Kidney epithelial cell (primary cell): ENCODE measurements at regions not wholly inside any gene's neighbourhood (a gene's known extent, or its start where the extent isn't known, plus 50 kb on each side); places are given as distances from the start of the nearest gene placed in this dataset.

Experiments
- DNase-seq: peaks from one replicate; pipeline ENCODE4 v3.0.0-alpha.2; 2010; ENCODE audit warnings: low read depth
- H3K27me3 ChIP-seq: 2 replicates; pipeline ENCODE4 v1.6.0; 2011; ENCODE audit warnings: low read length; ENCODE audit not compliant: control insufficient read depth, insufficient read depth
- H3K36me3 ChIP-seq: 2 replicates; pipeline ENCODE4 v1.5.1; 2011; ENCODE audit warnings: low read length; ENCODE audit not compliant: control insufficient read depth, insufficient read depth
- H3K4me3 ChIP-seq: 2 replicates; pipeline ENCODE4 v1.5.1; 2011; ENCODE audit warnings: low read depth, mild to moderate bottlenecking, control low read depth, low read length
- TF ChIP-seq, protein P1 (sequence below): IDR thresholded peaks from 2 replicates; pipeline ENCODE4 v1.5.1; 2011; ENCODE audit warnings: mild to moderate bottlenecking, moderate library complexity, low read length, control low read depth, inconsistent platforms; ENCODE audit not compliant: insufficient read depth, poor library complexity, severe bottlenecking

DNA sequence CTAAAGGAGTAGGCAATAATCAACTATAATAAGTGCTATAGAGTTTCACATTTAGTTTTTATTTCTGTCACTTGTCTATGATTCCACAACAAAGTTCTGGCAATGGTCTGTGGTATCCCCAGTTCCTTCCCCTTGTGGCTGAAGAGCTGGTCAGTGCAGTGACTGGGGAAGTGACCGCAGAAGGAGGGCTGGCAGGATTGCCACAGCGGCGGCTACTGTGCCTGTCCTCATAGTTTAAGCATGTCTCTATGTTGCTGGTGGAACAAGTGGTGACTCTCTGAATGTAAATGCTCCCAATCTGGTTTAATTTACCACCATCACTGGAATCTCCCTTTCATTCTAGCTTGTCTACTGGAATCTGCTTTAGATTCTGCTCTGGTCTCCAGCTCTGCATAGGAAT lies 170.6 kb upstream of the GK2 start:
- Histone ChIP-seq H3K36me3 (no peaks in the 10 kb centered on the region), H3K4me3 (no peak overlapping the region), H3K27me3 (no peaks in the 10 kb centered on the region)
- TF ChIP-seq, protein P1, sequence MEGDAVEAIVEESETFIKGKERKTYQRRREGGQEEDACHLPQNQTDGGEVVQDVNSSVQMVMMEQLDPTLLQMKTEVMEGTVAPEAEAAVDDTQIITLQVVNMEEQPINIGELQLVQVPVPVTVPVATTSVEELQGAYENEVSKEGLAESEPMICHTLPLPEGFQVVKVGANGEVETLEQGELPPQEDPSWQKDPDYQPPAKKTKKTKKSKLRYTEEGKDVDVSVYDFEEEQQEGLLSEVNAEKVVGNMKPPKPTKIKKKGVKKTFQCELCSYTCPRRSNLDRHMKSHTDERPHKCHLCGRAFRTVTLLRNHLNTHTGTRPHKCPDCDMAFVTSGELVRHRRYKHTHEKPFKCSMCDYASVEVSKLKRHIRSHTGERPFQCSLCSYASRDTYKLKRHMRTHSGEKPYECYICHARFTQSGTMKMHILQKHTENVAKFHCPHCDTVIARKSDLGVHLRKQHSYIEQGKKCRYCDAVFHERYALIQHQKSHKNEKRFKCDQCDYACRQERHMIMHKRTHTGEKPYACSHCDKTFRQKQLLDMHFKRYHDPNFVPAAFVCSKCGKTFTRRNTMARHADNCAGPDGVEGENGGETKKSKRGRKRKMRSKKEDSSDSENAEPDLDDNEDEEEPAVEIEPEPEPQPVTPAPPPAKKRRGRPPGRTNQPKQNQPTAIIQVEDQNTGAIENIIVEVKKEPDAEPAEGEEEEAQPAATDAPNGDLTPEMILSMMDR, result no peak
- DNase-seq, result no peak

DNA sequence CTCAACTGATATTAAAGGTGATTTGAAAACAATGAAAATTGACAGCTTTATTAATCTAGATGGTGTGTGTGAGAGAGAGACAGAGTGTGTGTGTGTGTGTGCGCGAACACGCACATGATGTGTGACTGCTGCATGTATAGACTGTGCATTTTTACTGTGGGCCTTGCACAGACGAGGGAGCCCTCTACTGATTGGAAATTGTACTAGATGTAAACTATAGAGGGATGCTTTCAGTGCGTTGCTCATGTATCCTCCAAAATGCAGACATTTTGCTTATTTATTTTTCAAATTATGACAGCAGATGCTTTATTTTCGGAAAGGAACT lies 168.4 kb upstream of the GK2 start:
- H3K36me3 ChIP-seq, result no peaks in the 10 kb centered on the region
- no peaks in the 10 kb centered on the region for H3K27me3 ChIP-seq
- DNase-seq, result no peak
- H3K4me3 ChIP-seq, result no peak overlapping the region
- TF ChIP-seq, protein P1, result peak; percentile 47

DNA sequence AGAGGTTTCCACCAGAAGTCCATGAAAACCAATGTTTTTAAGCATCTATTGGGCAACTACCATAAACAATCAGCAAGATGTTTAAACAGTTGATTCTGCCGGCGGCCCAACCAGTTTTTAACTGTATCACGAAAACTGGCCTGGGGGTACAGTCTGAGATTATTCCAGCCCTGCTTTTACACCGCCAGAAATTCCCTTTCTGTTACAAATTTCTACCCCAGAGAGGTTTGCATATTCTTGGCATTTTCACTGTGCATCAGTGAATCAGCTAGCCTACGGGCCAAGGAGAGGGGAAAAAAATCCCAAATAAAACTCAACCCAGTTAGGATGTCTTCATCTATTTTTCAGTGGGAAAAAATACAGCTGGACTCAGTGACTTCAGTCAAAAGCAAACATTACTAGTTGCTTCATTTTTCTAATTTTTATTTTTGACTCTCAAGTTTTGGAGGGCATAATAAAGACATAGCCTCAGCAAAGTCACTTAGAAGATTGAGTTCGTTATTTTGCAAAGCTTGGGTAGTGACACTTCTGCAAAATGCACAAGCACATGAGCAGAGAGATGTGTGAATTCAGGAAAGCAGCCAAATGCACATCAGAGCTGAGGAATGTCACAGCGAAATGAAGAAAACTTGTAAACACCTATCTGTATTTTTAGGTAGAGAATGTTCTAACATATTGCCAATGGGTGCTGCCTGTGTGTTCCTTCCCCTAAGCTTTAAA lies 167.8 kb upstream of the GK2 start:
- no peak for DNase-seq
- Histone ChIP-seq H3K36me3 (no peaks in the 10 kb centered on the region), H3K27me3 (no peaks in the 10 kb centered on the region), H3K4me3 (no peak overlapping the region)
- TF ChIP-seq, protein P1, result no peak

DNA sequence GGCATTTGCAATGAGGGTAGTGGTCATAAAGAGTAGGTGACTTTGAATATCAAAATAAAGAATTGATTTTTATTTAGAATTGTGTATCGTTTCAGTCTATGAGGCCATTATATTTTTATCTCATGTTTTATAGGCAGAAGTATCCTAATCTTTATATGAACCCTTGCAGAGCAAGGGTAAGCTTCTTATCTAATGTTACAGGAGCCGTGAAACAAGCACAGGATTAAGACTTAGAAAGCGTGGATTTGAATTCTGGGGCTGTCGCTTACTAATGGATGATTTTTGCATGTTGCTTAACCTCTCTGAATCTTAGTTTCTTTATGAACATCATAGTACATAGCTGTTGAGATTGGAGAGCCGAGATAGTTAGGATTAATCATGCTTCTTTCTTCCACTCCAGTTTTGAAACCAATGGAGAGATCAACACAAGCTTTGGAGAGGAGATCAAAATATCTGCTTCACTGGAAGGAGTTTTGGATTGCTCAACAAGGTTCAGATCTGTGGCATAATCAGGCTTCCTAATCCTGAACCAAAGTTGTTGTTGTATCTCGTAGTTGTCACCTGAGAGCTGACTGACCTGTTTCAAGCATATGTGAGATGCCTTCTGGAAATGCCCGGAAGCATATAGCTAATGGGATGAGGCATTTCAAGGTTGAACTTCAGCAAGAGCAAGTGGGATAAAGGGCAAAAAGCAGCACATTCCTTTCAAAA lies 166.9 kb upstream of the GK2 start:
- no peak for DNase-seq
- Histone ChIP-seq H3K27me3 (no peaks in the 10 kb centered on the region), H3K36me3 (no peaks in the 10 kb centered on the region), H3K4me3 (no peak overlapping the region)
- TF ChIP-seq, protein P1, result no peak

DNA sequence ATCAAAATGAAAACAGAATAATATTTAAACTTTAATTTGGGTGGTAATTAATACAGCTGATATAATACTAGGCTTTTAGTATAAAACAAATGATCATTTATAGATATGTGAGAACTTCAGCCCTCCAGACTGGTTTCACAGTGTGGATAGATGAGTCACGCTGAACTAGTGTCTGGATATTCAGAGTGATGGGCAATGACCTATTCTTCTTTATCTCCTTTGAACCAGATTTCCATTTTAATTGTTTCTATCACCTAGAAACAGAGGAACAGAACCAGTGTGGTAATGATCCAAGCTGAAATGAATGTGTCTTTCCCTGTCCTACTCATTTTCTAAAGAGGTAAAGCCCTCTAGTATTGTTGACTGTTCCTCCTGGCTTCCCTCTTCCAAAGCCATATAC lies 155.2 kb upstream of the GK2 start:
- Histone ChIP-seq H3K36me3 (no peaks in the 10 kb centered on the region), H3K27me3 (no peaks in the 10 kb centered on the region), H3K4me3 (no peak overlapping the region)
- TF ChIP-seq, protein P1, result no peak
- no peak for DNase-seq
